ENCODE measurements at regions not wholly inside any gene's neighbourhood (a gene's known extent, or its start where the extent isn't known, plus 50 kb on each side); places are given as distances from the start of the nearest gene placed in this dataset.

DNA sequence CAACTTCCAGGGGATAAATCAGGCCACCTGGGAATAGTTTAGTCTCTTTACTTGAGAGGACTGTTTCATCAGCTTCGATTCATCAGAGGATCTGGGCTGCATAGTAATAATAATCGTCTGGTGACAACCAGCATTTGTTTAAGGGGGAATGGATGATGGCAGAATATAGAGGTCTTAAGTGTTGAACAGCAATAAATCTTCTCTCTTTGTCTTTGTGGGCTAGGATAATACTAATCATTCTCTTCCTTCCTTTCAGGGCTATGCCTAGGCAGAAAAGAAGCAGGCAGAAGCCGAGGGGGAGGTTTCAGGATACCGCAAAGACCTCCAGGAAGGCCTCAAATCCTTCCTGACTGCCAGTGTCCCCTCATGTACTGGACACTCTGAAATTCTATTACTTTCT lies 150.4 kb upstream of the GAREM1 start:
- DNase-seq: no peak

- DNase-seq: no peak
Measured at GRCh38 chr18:32618546-32618945, 147.9 kb upstream of the GAREM1 start.

DNA sequence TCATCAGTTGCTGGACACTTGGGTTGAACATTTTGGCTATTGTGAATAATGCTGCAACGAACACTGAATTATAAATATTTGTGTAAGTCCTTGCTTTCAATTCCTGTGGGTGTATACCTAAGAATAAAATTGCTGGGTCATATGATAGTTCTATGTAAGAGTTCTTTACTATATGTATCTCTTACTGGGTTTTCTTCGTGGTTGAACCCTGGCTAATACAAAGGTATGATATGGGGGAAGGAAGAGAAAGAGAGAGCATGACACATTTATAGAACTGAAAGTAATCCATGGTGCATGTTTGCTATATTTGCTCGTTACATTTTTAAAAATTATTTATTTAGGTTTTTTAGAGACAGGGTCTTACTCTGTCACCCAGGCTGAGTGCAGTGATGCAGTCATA lies 143.1 kb upstream of the GAREM1 start:
- no peak for DNase-seq

DNA sequence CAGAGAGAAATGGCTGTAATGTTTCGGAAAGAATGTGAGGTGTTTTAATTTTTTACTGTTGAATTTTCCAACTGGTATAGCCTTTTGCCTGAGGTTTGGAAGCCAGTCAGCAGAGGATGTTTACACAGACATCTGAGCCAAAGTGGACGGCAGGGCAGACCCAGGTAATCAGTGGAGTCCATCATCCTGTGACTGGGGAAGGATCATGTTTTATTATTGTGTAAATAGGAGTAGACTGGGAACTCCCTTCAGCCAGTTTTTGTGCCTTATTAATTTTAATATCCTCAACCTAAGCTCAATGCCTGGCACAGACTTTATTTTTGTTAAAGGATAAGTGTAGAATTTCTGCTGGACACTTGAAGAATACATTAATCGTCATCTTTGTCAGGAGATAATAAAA lies 142.0 kb upstream of the GAREM1 start:
- DNase-seq: no peak

GRCh38 chr18:32610176-32610575 lies 139.5 kb upstream of the GAREM1 start:
- DNase-seq: no peak

GRCh38 chr18:32607816-32608215 lies 137.1 kb upstream of the GAREM1 start:
- DNase-seq: no peak

- DNase-seq: no peak
Measured at GRCh38 chr18:32598144-32598543, 127.5 kb upstream of the GAREM1 start.

- no peak for DNase-seq
Measured at GRCh38 chr18:32596501-32596900, 125.8 kb upstream of the GAREM1 start.

DNA sequence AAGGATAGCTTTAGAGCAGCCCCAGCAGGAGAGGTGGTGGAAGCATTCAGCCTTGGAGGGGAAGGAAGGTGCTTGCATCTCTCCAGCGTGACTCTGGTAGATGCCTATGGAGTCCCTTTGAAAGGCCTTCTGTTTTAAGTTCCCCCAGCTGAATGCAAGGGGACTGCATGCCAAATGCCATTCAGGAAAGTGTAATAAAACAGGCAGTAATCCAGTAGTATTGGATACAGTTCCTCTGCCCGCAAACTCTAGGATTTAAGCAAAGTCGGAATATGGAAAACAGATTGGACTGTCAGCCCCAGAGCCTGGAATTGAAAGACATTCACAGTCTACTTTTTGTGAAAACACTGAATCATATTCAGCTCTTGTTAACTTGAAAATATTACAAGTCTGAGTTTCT lies 125.2 kb upstream of the GAREM1 start:
- DNase-seq: no peak

GRCh38 chr18:32588191-32588590 lies 117.5 kb upstream of the GAREM1 start:
- DNase-seq: no peak

- no peak for DNase-seq
Measured at GRCh38 chr18:32583431-32583830, 112.7 kb upstream of the GAREM1 start.

DNA sequence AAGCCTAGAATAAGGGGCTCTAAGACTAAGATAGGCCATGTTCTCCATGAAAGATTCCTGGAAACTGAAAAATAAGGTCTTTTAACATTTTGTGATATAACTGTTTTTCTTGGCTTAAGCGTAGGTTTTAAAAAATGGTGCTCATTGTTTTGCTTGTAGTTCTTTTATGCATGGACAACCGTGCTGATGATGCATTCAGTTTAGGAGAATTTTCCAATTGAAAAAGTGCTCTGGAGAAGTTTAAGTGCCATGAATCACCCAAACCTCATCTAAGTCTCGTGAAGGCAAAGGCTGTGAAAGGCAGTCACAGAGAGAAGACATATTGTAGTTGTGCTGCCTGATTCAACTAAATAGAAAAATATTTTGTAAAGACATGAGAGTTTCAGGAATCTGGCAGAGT lies 111.8 kb upstream of the GAREM1 start:
- no peak for DNase-seq

DNA sequence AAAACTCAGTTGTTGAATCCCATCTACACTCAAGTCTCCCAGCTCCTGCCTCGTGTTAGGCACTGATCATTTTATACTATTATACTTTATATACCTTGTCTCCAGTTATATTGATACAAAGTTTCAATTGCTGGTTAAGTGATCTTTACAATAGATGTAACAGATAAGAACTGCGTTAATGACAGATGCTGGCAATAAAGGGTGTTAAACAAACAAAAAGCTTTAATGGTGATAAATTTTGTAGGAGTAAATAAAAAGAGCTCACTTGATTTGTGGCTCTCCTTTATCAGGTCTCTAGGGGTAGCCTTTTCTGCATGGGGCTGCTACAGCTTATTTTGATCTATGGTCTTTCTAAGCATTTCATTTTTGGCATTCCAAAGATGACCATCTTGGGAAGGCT lies 106.9 kb upstream of the GAREM1 start:
- DNase-seq: no peak

- DNase-seq: peak; percentile 79
Measured at GRCh38 chr18:32576296-32576916, 105.7 kb upstream of the GAREM1 start.

DNA sequence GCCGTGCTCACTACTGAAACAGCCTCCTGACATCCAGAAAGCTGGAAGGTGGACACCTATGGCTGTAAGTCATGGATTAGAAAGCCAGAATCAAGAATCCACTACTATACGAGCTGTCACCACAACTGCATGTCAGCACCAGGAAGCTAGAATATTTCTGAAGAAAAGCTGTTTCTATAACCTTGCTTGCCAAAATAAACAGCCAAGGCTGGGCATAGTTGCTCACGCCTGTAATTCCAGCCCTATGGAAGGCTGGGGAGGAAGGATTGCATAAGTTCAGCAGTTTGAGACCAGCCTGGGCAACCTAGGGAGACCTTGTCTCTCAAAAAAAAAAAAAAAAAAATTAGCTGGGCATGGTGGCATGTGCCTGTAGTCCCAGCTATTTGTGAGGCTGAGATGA lies 96.3 kb upstream of the GAREM1 start:
- no peak for DNase-seq

DNA sequence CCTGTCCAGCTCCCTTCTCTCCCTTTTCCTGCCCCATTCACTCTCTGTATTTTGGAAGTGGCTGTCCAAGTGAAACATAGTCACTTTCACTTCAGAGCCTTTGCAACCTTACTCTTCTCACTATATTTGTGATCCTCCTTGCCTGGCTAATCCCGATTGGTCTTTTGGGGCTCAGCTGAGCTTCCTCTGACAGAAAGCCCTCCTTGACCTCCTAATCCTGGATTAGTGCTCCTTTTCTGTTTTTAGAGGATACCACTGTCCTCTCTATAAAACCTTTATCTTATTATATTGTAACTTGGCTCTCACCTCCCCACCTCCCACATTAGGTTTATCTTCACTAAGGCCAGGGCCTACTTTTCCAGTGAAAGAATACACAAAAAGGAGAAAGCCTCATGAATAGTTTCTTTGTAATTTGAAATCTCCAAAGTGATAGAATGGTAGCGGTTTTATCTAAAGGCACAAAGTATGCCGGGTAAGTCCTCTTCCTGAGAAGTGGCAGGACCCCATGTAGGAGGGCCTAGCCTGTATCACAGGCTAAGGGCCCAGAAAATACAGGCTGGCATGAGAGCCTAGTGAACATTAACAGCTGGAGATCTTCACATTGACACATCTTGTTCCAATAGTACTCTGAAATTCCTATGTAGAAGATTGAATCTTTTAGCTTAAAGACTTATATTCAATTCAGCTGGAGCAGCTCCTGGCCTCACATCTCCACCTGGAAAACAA lies 83.1 kb upstream of the GAREM1 start:
- DNase-seq: peak; percentile 95

DNA sequence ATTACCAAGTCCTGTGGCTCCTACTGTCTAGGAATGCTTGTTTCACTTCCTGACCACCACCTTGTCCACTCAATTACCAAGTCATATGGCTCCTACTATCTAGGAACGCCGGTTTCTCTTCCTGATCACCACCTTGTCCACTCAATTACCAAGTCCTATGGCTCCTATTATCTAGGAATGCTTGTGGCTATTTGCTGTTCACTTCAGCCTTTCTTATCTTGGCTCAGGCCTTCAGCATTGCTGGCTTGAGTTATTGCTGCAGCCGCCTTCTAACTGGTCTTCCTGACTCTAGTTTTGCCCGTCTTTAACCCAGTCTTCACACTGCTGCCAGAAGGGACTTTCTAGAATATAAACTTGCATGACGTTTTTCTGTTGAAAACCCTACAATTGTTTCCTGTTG lies 82.5 kb upstream of the GAREM1 start:
- DNase-seq: no peak

DNA sequence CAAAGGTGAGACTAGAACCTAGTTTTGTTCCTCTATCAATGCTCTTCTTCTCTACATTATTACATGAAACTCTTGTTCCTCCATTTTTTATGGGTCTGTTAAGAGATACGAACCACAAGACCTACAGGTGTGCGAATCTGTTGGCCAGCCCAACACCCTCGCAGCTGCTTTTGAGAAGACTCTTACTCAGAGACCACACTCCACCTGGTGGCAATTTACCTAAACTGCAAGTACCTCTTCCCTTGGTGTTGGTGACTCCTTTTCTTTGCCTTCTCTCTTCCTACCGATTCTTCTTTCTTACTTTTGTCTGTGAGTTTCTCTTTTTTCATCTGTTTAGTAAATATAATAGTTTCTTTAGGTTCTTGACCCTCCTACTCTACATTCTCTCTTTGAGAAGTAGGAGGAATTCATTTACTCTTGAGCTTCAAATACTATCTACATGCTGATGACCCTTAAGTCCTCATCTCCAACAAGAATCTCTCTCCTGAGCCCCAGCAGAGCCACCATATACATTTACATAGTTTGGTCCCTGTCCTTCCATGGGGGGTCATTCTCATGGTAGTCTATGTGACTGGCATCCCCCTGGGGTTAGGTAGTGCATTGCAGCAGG lies 81.8 kb upstream of the GAREM1 start:
- DNase-seq: peak; percentile 85

DNA sequence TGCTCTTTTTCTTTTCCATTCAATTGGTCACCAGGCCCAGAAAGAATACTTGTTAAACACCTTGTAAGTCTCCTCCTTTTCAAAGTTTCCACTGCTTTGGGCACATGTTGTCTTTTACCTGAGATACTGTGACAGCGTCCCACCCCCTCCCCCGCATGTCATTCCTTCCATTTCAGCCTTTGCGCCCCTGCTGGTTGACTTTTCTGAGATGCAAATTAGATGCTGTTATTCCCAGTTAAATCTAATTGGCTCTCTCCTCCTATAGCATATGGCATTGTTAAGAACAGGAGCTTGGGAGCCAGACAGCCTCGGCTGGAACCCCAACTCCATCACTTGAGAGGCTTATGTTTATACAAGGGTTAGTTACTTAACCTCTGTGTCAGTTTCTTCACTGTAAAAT lies 80.3 kb upstream of the GAREM1 start:
- DNase-seq: peak; percentile 94

- DNase-seq: peak; percentile 92
Measured at GRCh38 chr18:32549248-32550110, 78.8 kb upstream of the GAREM1 start.

- DNase-seq: peak; percentile 91
Measured at GRCh38 chr18:32548688-32549087, 78.0 kb upstream of the GAREM1 start.

GRCh38 chr18:32545631-32546030 lies 74.9 kb upstream of the GAREM1 start:
- DNase-seq: no peak

GRCh38 chr18:32544088-32544487 lies 73.4 kb upstream of the GAREM1 start:
- DNase-seq: no peak

Measured in NCI-H82 (cell line).